GM23338 (cell line): ENCODE measurements at regions not wholly inside any gene's neighbourhood (a gene's known extent, or its start where the extent isn't known, plus 50 kb on each side); places are given as distances from the start of the nearest gene placed in this dataset.

Source experiments
- ATAC-seq: fragments of 200-7000 bp; cut with Tn5 transposase; 3 replicates; pipeline ENCODE4 v1.9.1; 2020
- DNase-seq: peaks from one replicate; pipeline ENCODE4 v3.0.0-alpha.2; 2015; ENCODE audit warnings: low spot score
- H2AFZ ChIP-seq: fragments of 200-600 bp; sonication (generic); 2 replicates; pipeline ENCODE4 v1.8.0; 2016; ENCODE audit warnings: antibody characterized with exemption, mild to moderate bottlenecking, moderate library complexity
- H3F3A ChIP-seq: fragments of 200-600 bp; sonication (generic); replicated peaks from 2 replicates; pipeline ENCODE4 v1.8.0; 2017; ENCODE audit warnings: antibody characterized with exemption, mixed run types, low read depth
- H3K27ac ChIP-seq: fragments of 200-600 bp; sonication (generic); 2 replicates; pipeline ENCODE4 v1.6.1; 2016; ENCODE audit warnings: low read depth
- H3K27me3 ChIP-seq: fragments of 200-600 bp; sonication (generic); 2 replicates; pipeline ENCODE4 v1.8.0; 2016; ENCODE audit warnings: mild to moderate bottlenecking, mixed run types, moderate library complexity; ENCODE audit not compliant: insufficient read depth
- H3K36me3 ChIP-seq: fragments of 200-600 bp; sonication (generic); 2 replicates; pipeline ENCODE4 v1.8.0; 2016; ENCODE audit warnings: mild to moderate bottlenecking; ENCODE audit not compliant: insufficient read depth
- H3K4me1 ChIP-seq: fragments of 200-600 bp; sonication (generic); 2 replicates; pipeline ENCODE4 v1.8.0; 2016; ENCODE audit warnings: mild to moderate bottlenecking, moderate library complexity; ENCODE audit not compliant: insufficient read depth
- H3K4me2 ChIP-seq: fragments of 200-600 bp; sonication (generic); 2 replicates; pipeline ENCODE4 v1.7.1; 2017; ENCODE audit warnings: mixed run types
- H3K4me3 ChIP-seq: fragments of 200-600 bp; sonication (generic); 2 replicates; pipeline ENCODE4 v1.6.1; 2016; ENCODE audit warnings: mixed run types
- H3K79me2 ChIP-seq: fragments of 200-600 bp; sonication (generic); replicated peaks from 2 replicates; pipeline ENCODE4 v1.8.0; 2017; ENCODE audit warnings: mild to moderate bottlenecking; ENCODE audit not compliant: insufficient read depth
- H3K9me2 ChIP-seq: fragments of 200-600 bp; sonication (generic); 2 replicates; pipeline ENCODE4 v1.8.0; 2017; ENCODE audit not compliant: insufficient read depth
- H4K20me1 ChIP-seq: fragments of 200-600 bp; sonication (generic); replicated peaks from 2 replicates; pipeline ENCODE4 v1.8.0; 2017; ENCODE audit warnings: mild to moderate bottlenecking; ENCODE audit not compliant: insufficient read depth
- H3K27ac Mint-ChIP-seq: 2 replicates; pipeline ENCODE4 v1.8.0; 2020; ENCODE audit warnings: inconsistent platforms, mild to moderate bottlenecking, moderate library complexity, mixed read lengths
- H3K27me3 Mint-ChIP-seq: 3 replicates; pipeline ENCODE4 v1.8.0; 2022; ENCODE audit warnings: low read depth, mild to moderate bottlenecking, moderate library complexity, mixed read lengths, inconsistent platforms; ENCODE audit not compliant: insufficient read depth, poor library complexity
- H3K36me3 Mint-ChIP-seq: 3 replicates; pipeline ENCODE4 v1.8.0; 2021; ENCODE audit warnings: low read depth, mild to moderate bottlenecking, inconsistent platforms, moderate library complexity, mixed read lengths
- H3K4me1 Mint-ChIP-seq: 3 replicates; pipeline ENCODE4 v1.8.0; 2020; ENCODE audit warnings: mild to moderate bottlenecking, inconsistent platforms, mixed read lengths
- H3K4me3 Mint-ChIP-seq: 3 replicates; pipeline ENCODE4 v1.8.0; 2021; ENCODE audit warnings: moderate library complexity, mild to moderate bottlenecking, inconsistent platforms, mixed read lengths
- H3K9me3 Mint-ChIP-seq: 3 replicates; pipeline ENCODE4 v1.8.0; 2020; ENCODE audit warnings: moderate library complexity, mild to moderate bottlenecking, inconsistent platforms, mixed read lengths
- CREB1 ChIP-seq: fragments of 250-450 bp; sonication (Bioruptor Pico); IDR thresholded peaks from 2 replicates; pipeline ENCODE4 v1.5.0; 2020; ENCODE audit warnings: low read depth, mild to moderate bottlenecking, moderate library complexity
- CTCF ChIP-seq, 2 experiments: fragments of 200-600 bp in 1 of 2; sonication (generic) in 1 of 2; conservative IDR thresholded peaks; 2 replicates each; pipeline versions ENCODE4 v1.5.1 to v1.6.1; 2016 to 2017; ENCODE audit warnings: antibody characterized with exemption in 2 of 2, low read depth in 2 of 2, mild to moderate bottlenecking in 2 of 2, moderate library complexity in 1 of 2
- ETS1 ChIP-seq: IDR thresholded peaks from 2 replicates; pipeline ENCODE4 v1.6.1; 2016; ENCODE audit warnings: antibody characterized with exemption
- EZH2 ChIP-seq: fragments of 200-600 bp; sonication (generic); IDR thresholded peaks from one replicate; pipeline ENCODE4 v1.8.0; 2017; ENCODE audit warnings: antibody characterized with exemption, mild to moderate bottlenecking, low read depth; ENCODE audit not compliant: unreplicated experiment
- NANOG ChIP-seq: IDR thresholded peaks from 2 replicates; pipeline ENCODE4 v1.6.1; 2016; ENCODE audit warnings: antibody characterized with exemption, borderline replicate concordance
- REST ChIP-seq: IDR thresholded peaks from one replicate; pipeline ENCODE4 v1.6.1; 2018; ENCODE audit warnings: antibody characterized with exemption; ENCODE audit not compliant: unreplicated experiment
- STAT1 ChIP-seq: IDR thresholded peaks from one replicate; pipeline ENCODE4 v1.6.1; 2016; ENCODE audit warnings: antibody characterized with exemption; ENCODE audit not compliant: unreplicated experiment
- ZNF462 ChIP-seq: fragments of 250-450 bp; sonication (Bioruptor Pico); IDR thresholded peaks from 2 replicates; pipeline ENCODE4 v1.5.0; 2020; ENCODE audit warnings: mild to moderate bottlenecking, moderate library complexity

GRCh38 chr1:164423136-164423535, 135.8 kb upstream of the PBX1 start:
- Histone ChIP-seq H3K27me3 (no peaks in the 10 kb centered on the region), H2AFZ (peak overlapping the region; percentile 1; the same call in 1 of the 2 replicates), H3K4me3 (no peak overlapping the region), H3K9me2 (no peaks in the 10 kb centered on the region; the same call in 1 of the 2 replicates), H3K79me2 (no peaks in the 10 kb centered on the region), H3K36me3 (no peaks in the 10 kb centered on the region), H3K27ac (no peak overlapping the region), H4K20me1 (no peaks in the 10 kb centered on the region), H3K4me2 (peak overlapping the region; percentile 33; the same call in 1 of the 2 replicates), H3F3A (no peaks in the 10 kb centered on the region), H3K4me1 (peaks cover 27% of the 10 kb centered on the region)
- no peaks in the 10 kb centered on the region for H3K36me3 Mint-ChIP-seq
- no peaks in the 10 kb centered on the region for H3K9me3 Mint-ChIP-seq
- ATAC-seq (peak; percentile 73), DNase-seq (peak; percentile 29)
- H3K4me3 Mint-ChIP-seq = no peak overlapping the region
- no peaks in the 10 kb centered on the region for H3K27me3 Mint-ChIP-seq
- peaks cover 24% of the 10 kb centered on the region for H3K4me1 Mint-ChIP-seq
- TF ChIP-seq EZH2 = no peak
- no peak for TF ChIP-seq ZNF462
- no peak for TF ChIP-seq STAT1
- no peak for TF ChIP-seq CREB1 (CRISPR knock-in tag)
- H3K27ac Mint-ChIP-seq = no peak overlapping the region

GRCh38 chr1:164433141-164433817, 125.7 kb upstream of the PBX1 start:
- Mint-ChIP-seq H3K4me3 (no peak overlapping the region), H3K27ac (no peak overlapping the region), H3K36me3 (no peaks in the 10 kb centered on the region), H3K9me3 (no peaks in the 10 kb centered on the region), H3K27me3 (no peaks in the 10 kb centered on the region), H3K4me1 (no peaks in the 10 kb centered on the region)
- Histone ChIP-seq H3K4me3 (no peak overlapping the region), H3K4me2 (no peak overlapping the region), H3K9me2 (no peaks in the 10 kb centered on the region), H4K20me1 (no peaks in the 10 kb centered on the region), H3K4me1 (no peaks in the 10 kb centered on the region), H3K79me2 (no peaks in the 10 kb centered on the region), H2AFZ (no peak overlapping the region), H3K27me3 (no peaks in the 10 kb centered on the region), H3F3A (no peaks in the 10 kb centered on the region), H3K27ac (no peak overlapping the region), H3K36me3 (no peaks in the 10 kb centered on the region)
- DNase-seq (no peak), ATAC-seq (no peak)
- no peak for TF ChIP-seq CTCF (conservative IDR thresholded peaks at IDR 0.05; ENCODE audit: low read depth in 2 of 2)
- TF ChIP-seq NANOG = no peak
- no peak for TF ChIP-seq REST
- TF ChIP-seq CREB1 (CRISPR knock-in tag) = no peak
- TF ChIP-seq EZH2 = no peak
- no peak for TF ChIP-seq ETS1
